HG03060 (cell line): ENCODE measurements at regions not wholly inside any gene's neighbourhood (a gene's known extent, or its start where the extent isn't known, plus 50 kb on each side); places are given as distances from the start of the nearest gene placed in this dataset.

Experiments
- ATAC-seq: cut with Tn5 transposase; IDR thresholded peaks from one replicate; pipeline ENCODE4 v1.9.1; 2021; ENCODE audit warnings: low read depth, moderate number of reproducible peaks; ENCODE audit not compliant: unreplicated experiment

DNA sequence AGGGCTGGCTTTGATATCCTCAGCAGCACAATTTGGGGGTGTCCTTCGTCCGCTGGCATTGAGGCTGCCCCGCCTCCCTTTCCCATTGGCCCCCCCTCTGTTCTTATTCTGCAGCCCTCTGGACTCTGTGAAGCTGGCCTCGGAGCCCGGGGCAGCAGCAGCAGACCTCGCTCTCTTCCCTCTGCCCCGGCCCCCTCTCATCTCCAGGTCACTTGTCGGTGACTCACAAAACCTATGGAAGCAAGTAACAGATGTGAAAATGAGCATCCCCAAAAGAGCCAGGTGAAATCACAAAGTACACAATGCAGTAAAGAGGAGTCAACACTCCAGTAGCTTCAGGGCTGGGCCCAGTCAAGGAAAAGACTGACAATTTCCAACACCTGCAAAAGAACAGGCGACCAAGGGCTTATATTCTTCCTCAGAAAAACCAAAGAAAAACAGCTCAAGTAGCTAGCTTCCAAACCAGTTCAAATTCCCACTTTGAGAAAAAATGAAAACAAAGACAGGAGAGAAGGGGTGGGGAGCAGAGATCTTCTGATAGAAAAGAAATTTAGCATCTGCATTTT is 97.5 kb downstream of the ZNF608 start:
- no peak for ATAC-seq

DNA sequence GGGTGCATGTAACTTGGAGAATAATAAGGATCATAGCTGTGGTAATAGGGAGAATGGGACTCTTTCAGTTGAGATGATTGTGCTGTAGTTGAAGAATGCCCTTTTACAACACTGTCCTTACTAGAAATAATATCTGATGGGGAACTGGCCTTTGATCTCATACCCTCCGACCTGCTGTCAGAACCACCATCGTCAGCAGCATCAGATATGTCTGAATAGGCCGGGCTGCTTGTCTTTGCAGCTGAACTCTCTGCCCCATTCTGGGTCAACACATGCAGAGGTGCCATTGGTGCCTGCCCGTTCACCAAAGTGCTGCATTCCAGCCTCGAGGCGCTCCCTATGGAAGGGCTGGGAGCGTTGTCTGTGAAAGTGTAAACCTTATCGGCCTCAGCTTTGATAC is 99.1 kb downstream of the ZNF608 start:
- ATAC-seq, result no peak

DNA sequence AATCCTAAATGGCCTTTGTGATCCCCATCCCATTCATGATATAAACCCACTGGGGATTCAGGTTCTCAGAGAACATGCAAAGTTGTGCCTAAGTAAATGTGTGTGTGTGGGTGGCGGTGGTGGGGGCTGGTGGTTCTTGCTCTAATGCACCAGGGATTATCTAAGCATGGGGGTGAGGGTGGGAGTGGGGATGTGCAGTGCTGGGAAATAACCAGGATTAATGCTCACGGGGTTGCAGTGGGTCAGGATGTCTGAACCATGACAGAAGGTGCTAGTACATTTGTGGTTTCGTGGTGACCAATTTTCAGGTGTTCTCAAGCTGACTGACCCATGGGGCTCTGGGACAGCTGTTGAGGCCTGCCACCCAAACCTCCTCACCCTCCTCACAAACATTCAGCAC is 101.0 kb downstream of the ZNF608 start:
- ATAC-seq, result no peak

DNA sequence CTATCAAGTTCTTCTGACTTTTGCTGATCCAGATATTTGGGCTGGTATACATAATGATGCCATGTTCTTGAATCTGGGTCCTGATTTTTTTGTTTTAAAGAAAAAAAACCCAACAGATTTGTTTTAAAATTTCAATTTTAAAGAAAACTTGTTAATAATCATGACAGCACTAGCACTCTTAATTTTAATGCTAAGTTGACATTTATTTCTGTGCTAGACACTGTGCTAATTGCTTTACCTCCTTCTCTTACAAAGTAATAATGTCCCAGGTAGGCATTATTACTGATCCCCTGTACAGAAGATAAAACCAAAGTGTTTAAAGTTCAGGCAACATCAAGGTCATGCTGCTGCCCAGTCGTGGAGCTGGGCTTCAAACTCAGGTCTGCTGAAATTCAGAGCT is 101.9 kb downstream of the ZNF608 start:
- ATAC-seq, result no peak

DNA sequence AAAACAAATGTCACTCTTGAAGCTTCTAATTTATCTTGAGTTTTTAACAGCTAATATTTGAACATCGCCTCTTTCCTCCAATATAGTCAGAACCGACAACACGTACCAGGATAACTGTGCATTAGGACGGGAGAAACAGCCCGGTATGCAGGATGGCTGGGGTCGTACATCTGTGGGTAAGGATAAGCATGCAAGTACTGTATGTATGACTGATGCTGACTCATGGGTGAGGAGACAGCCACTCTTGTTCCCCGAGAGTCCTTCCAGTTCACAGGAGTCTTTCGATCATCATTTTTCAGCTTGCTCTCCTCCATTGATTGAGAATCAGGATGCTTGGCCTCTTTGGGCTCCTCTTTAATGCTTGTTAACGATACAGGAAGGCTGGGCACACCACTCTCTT is 102.3 kb downstream of the ZNF608 start:
- ATAC-seq, result no peak

DNA sequence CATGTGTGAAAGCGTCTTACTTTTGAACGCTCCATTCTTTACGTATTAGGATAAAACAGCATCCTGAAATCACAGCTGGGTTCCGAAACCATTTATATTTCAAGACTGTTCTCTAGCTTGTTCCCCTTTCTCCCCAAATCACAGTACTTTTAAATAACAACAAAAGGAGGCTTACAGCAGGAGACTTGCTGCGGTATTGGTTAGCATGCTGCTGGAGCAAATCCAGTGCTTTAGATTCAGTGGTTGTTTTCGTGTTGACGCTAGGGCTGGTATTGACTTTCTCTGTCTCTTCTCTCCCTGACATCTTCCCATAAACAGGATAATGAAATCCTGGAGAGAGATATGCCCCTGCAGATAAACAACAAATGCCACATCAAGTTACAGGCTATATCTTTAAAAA is 103.1 kb downstream of the ZNF608 start:
- ATAC-seq, result no peak

DNA sequence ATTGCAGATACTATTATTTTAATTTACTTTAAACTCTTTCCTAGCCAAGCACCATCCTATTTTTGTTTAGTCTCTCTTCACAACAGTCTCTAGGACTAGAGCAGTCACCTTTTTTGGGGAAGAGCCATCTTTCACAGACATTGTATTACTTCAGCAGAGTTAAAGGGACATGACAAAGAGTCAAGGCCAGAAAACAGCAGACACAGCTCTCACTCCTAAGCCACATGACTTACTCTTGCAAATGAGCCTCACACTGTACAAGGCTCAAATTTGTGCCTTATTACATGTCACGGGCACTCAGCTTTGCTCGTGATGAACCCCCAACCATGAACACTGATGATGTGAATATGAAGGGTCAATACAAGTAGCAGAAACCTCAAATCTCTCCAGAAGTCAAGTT is 104.3 kb downstream of the ZNF608 start:
- no peak for ATAC-seq

DNA sequence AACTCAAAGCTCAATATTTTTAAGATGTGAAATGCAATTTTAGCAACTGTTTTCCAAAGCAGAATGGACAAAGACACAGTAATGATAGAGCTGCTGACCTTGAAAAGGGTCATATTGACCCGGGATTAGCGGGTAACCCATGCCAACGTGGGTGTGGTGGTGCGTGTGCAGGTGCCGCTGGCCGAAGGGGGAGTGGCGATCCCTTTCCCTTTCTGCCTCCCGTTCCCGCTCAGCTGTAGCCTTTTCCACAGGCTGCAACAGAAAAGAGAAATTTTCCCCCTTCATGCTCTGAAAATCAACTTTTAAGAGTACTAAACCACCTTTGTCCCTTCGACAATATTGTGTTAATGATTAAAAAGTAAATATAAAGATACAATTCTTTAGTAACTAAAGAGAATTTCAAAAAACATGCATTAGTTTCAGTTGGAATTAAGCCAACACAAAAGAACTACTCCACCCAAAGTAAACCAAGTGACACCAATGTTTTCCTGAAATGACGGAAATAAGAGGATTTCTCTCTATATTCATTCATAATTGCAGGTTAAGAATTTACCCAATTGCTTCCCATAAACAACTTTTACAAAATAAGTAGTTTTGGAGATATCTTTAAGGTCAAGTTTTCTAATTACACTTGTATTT is 105.2 kb downstream of the ZNF608 start:
- ATAC-seq, result no peak

DNA sequence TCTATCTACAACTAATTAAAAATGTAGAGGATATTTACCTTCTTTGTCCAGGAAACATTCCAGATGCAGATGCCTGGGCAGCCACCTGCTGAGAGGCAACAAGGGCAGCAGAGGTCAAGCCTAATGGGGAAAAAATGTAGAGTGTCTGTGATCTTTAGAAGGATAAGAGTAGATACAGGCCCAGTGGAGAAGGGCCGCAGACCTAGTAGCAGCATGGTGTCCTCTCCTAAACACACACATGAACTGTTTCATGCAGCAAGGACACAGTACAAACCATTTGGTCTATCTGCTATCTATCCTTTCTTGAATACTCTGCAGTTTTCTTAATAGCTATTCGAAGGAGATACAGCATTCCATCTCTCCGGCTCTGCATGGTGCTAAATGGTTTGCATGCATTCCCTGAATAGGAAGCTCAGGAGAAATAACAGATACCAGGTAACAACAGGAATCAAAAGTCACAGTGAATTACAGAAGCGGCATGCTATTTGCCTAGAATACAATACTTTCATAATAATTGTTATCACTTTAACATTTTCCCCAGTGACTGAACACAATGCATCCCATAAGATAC is 107.3 kb downstream of the ZNF608 start:
- no peak for ATAC-seq

DNA sequence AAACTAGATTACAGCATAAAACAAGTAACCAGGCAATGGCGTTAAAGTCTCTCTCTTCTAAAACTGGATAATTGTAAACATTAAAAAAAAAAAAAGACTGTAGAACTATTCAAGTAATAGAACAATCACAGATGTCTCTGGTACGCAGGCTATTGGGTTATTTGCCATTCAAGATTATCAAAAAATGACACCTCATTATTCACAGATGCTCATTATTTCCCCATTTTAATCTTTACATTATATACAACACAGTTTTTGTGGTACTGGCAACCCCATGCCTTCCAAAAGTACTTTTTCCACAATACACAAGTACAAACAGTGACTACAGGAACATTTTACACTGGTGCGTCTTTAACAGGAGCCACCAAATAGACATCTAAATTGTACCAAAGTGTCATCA is 109.4 kb downstream of the ZNF608 start:
- ATAC-seq, result no peak

DNA sequence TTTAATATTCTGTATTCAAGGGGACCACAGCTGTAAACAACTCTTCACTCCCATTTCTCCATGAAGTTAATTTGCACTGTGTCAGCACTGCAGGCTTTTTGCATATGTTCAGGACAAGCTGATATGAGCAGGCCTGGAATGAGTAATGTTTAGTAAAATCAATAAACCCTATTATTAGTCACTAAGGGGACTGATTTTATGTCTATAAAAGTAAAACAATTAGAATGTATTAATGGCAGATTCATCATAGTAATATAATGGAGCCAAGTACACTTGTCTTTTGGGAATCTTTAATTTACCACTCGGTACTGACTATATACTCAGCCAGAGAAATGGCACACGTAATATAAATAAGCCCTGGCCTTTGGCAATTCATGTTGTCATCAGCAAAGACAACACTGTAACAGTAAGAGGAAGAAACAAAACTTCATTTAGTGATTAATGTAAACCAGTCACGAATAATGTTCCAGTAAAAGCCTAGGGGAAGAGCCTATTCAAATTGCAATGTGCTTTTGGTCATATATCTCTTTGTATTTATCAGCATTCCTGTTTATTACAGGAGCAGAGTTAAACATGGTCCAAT is 111.6 kb downstream of the ZNF608 start:
- ATAC-seq, result no peak

DNA sequence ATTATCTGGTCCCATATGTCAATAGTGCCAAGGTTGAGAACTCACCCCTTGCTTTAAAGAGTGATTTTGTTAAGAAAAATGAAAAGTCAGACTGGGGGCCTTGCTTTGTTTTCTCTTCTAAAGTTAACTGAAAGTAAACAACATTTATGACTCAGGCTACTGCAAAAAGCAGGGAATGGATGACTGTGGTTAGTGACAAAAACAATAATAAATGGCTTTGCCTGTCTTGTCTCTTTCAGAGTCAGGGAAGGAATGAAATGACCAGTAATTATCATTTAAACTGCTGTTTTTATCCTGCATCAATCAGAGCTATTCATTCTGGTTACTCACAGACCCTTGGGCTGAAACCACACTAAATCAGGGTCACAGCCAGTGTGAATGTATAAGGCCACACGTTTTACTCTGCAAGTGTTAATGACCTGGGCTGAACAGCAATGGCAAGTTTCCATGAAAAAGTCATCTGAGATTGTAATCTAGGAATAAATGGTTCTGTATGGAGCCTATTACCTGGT is 112.2 kb downstream of the ZNF608 start:
- no peak for ATAC-seq

DNA sequence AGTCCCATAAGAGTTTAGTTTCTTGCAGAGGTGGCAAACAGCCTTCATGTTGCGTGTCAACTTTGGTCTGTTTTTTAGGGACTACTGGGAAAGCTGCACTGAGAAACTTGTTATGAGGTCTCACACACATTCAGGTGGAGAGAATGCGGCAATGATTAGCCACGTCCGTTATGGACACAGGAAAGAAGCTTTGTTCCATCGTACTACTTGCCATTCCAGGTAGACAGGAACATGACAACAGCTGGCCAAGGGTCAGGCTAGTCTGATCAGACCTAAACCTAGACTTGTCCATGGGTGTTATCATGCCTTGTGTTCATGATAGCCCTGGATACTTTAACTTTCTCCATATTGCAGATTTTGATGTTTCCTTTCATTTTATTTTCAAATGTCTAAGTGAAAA is 113.2 kb downstream of the ZNF608 start:
- no peak for ATAC-seq

DNA sequence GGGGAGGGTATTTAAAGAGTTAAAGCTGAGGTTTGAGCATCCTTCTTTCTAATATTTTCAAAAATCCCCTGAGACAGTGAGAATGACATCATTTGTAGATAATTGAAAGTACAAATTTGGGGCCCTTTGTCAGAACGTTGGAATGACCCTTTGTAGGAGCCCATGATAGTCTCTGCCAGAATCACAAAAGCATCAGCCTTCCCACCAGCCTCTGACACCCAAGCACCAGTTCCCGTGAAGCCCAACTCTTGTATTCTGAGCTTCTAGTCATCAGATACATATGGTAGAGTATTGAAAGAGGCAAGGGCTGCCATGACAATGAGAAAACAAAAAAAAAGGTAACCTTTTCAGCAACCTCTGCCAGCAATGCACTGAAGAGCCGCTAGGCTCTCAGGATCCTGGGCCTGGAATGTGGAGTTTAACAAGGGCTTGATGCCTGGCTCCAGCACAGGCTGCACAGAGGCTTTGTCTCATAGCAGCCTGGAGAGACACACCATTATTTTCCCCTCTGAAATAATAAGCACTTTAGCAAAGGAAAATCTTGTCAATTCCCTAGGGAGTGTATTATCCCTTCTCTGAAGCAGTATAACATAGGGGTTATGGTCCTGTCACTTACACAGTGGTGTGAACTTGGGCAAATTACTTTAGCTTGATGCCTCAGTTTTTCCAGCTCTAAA is 114.4 kb downstream of the ZNF608 start:
- ATAC-seq, result no peak

DNA sequence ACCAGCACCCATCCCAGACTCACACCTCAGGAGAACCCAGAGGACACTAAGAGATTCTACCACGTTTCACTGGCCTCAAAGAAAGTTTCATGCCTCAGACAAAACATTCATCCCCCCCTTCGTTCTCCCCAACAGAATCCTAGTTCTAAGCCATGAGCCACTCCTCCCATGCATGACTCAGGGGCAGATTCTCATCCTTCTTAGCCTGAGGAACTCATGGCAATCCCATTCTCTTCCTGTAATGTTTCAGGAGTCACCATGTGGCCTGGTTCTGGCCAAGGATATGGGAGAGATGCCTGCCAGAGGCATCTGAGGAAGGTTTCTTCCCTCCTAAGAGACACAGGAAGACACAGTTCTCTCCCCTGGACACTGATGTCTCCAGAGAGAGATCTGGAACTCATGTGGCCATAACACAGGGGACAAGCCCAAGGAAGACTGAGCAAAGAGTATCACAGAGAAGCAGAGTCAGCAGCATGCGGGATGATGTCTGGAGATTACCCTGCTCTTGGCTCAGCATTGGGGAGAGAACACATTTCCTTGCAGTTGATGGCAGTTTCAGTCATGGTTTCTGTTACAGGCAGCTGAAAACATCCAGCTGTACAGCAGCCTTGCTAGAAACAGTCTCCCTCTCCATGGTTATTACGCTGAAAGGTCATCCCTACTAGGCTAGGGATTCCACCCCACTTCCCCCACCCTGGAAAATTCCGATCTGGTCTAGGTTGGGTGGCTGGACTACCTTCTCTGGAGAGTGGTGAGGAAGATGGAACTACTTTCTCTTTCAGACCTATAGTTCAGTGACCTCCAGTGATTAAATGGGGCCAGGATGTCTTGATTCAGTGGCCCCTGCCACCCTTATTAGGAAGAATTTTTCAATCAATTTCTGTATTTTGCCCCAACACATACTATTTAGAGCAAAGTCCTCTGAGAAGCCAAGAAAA is 115.4 kb downstream of the ZNF608 start:
- ATAC-seq, result no peak

DNA sequence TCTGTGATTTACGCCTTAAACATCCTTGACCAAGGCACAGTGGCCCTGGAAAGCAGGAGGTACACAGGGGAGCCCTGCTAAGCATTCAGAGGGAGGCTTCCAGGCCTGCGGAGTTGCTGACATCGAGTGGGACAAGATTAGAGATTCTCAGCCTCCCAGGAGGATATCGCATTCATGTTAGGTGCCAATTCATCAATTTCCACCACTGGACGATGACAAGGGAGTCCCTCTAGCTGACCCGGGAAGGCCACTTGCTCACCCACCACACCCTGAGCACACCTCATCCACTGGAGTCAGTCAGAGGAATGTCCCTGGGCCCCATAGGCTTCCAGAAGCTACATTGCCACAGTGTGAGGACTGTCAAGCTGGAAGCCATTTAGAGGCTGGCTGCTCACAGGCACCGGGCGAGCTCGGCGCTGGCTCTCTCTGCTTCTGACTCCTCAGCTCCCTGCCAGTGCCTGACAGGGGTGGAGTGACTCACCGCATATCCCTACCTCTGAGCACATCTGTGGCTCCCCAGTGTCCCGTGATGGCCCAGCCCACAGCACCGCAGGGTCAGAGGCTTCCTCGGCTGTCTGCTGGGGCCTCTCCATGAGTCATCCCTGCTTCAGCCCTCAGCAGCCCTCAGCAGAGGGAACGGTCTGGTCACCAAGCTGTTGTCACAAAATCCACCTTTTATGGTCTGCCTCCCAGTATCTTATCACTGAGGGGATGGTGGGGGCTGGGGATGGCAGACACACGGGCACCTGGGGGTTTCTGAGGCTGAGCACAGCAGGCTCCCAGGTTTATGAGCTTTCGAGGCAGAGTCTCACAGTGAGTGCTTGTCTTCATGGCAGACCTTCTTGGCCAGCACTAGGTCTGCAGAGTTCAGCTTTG is 117.5 kb downstream of the ZNF608 start:
- ATAC-seq, result no peak

DNA sequence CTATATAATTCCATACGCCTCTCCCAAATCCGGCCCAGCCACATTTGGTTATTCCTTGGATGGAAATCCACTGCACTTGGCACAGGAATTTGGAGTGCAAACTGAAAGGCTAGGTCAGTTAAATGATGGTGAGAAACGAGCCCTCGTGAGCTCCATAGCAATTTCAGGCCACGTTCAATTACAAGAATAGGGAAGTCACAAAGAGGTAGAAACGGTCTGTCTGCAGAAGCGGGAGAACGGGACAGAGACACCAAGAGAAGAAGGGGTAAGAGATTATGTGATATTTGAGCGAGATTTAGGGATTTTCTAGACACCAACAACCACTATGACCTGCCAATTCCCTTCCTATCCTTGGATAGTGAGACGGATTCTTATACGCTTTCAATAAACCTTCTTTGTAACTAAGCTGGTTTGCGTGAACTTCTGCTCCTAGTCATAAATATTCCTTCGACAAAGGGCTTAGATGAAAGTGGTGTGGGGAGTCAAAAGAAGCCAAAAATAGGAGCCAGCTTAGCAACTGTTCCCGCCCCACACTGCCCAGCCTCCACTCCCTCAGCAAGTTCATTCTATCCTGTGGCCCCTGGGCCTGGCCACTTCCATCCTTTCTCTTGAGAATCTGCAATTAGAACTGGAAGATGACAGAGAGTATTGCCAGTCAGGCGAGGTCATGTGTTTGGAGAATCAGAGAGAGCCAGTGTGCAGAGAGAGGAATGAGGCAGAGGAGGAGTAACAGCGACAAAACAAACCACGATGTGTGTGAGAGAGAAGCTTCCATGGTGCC is 118.4 kb downstream of the ZNF608 start:
- ATAC-seq, result no peak

DNA sequence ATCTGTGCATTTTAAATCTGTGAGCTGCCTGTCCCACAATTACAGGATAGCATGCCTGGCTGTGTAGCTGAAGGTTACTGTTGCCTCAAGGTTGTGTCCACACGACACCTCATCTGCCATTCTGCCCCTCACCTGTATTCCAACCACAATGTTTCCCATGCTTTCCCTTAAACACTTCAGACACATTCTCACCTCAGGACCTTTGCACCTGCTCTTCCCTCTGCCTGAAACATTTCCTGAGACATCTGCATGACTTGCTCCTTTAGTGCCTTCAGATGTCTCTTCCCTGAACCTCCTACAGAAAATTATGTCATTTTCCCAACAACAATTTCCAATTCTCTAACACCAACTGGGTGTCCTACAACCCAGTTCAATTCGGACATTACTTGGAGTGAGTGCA is 120.4 kb downstream of the ZNF608 start:
- ATAC-seq, result no peak

DNA sequence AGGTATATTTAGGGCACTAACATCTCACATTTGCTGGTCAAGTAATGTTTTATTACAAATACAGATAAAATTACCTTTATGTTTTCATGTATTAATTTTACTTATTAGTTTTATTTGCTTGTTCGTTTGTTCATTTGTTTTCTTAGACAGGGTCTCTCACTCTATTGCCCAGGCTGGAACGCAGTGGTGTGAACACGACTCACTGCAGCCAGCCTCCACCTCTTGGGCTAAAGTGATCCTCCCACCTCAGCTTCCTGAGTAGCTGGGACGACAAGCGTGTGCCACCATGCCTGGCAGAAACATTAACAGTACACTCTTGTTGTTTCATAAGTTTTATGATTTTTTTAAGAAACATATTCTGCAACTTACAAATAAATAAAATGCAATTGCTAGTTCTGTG is 123.2 kb downstream of the ZNF608 start:
- ATAC-seq, result no peak
